HUDEP-2 (cell line): ENCODE measurements at regions not wholly inside any gene's neighbourhood (a gene's known extent, or its start where the extent isn't known, plus 50 kb on each side); places are given as distances from the start of the nearest gene placed in this dataset.
"Not testable (repeated sequence)": the region's sequence is repeated elsewhere in the genome, so short reads cannot be mapped to it uniquely, and the experiment has no call there.

Source experiments
- DNase-seq, 76 experiments: peaks; one replicate each; lab custom pipeline; 2025; ENCODE audit not compliant: unreplicated experiment in 76 of 76; lab: John Stamatoyannopoulos, UW

DNA sequence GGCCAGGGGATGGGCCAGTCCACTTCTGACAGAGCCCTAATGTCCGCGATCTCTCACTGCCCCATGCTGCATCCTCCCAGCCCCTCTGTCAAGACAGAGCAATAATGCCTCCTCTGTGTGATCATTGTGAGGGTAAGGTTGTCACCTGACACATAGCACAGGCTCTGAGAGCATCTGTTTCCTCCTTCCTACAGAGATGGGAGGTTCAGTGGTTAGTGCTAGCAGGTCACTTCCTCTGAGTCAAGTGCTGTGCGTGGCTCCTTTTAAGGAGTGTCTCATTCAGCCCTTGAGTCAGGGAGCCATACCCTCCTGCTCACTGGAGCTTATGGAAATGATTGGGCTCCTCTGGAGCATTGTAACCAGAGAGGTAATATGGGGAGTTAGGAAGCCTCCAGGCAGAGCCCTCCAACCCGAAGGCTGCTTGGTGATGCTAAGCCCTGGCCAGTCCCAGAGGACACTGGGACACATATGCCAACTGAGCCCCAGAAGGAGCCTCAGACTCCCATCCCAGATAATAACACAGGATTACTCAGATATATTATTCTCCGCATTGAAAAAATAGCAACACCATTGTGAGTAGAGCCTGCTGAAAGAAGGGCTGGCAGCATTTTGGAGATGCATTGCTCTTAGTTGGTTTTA is 189.0 kb downstream of the GALNT1 start:
- no peak for DNase-seq

DNA sequence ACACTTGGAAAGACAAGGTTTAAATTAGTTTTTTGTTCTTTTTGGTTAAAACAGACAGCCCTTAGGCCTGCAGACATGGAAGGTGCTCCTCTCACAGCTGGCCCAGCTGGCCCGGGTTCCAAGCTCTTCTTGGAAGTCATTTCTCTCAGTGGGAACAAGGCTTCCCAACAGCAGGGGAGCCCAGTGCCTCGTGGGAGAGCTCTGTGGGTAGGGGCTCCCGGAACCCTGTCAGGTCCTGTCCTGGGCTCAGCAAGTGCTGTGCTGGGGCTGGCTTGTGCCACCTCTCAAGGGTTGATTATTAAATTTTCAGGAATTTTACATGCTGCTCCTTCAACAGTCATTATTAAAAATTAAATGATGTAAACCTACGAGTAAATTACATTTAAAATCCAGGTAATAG is 189.6 kb downstream of the GALNT1 start:
- DNase-seq, result no peak

DNA sequence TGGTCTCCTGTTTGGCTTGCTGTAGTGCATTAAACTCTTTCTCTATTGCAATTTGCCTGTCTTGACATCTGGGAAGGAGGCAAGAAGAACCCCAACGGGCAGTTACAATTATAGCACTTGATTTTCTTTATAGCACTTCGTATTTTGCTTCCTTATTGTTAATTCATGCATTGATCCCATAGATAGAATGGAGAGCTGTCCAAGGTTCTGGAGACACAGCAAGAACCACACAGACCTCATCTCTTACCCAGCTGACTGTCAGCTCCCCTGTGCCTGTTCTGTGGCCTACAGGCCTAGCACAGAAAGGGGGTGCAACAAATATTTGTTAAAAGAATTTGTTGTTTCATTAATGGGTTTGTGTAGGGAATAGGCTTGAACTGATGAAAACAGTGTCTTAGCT is 194.3 kb downstream of the GALNT1 start:
- peak in 7 of 76 experiments; percentile 0 to 22 (median 2) for DNase-seq

- DNase-seq, result no peak
Observed at GRCh38 chr18:35776473-35776872, 194.9 kb downstream of the GALNT1 start.

DNA sequence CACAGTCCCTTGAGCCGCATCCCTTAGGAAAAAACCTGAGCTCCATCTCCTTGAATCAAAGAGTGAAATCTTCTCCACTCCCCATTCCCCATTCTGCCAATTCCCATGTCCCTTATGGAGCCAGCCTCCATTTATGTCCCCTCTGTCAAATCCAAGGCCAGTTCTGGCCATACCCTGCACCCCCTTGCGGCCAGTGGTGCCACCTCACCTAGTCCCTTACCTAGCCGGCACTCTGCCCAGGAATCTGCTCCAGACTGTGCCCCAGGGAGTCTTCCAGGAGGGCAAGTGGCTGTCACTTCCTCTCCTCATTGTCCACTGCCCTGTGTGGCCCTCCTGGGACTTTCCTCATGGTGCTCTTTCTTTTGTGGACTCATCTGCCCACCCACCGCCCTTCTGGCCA is 195.4 kb upstream of the RMP24 start:
- DNase-seq, result peak in 2 of 76 experiments; percentile 3 to 13

GRCh38 chr18:35778850-35779627 is 193.4 kb upstream of the RMP24 start:
- DNase-seq, result no peak

- DNase-seq, result no peak
Observed at GRCh38 chr18:35780937-35781336, 191.5 kb upstream of the RMP24 start.

DNA sequence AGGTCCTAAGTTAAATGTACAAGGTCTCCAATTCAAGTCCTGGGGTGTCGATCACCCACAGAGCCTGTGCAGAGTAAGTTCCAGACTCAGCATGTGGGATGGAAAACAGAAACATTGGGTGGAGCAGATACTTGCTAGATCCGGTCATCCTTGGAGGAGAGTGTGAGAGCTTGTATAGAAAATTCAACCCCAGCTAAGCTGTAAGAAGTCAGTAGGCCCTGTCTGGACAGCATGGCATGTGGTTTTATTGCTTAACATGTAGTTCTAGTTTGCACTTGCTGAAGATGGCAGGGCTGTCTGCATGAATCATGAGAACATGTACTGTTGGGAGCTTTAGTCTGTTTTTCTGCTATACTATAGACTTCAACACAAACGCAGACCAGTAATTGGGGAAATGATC is 189.6 kb upstream of the RMP24 start:
- no peak for DNase-seq

- DNase-seq, result no peak
Observed at GRCh38 chr18:35786365-35787042, 186.0 kb upstream of the RMP24 start.

GRCh38 chr18:35789543-35789942 is 182.9 kb upstream of the RMP24 start:
- no peak for DNase-seq

DNA sequence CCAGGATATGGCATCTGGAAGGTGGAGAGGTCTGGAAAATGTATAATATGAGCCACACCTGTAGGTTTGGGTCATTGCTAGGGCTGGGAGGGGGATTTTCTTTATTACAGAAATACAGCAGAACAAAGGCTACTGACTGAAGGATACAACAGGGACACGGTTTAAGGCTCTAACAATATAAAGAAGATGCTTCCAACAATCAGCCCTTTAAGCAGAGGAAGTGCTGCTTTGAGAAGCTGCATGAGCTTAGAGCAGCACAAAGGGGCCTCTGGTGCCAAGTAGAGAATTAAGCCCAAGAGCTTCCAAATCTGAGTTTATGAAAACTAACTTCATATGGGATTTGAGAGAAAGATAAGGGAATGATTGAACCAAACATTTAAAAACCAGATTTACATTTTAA is 174.5 kb upstream of the RMP24 start:
- no peak for DNase-seq

GRCh38 chr18:35803551-35803950 is 168.9 kb upstream of the RMP24 start:
- no peak for DNase-seq

GRCh38 chr18:35804377-35804776 is 168.1 kb upstream of the RMP24 start:
- DNase-seq, result no peak

DNA sequence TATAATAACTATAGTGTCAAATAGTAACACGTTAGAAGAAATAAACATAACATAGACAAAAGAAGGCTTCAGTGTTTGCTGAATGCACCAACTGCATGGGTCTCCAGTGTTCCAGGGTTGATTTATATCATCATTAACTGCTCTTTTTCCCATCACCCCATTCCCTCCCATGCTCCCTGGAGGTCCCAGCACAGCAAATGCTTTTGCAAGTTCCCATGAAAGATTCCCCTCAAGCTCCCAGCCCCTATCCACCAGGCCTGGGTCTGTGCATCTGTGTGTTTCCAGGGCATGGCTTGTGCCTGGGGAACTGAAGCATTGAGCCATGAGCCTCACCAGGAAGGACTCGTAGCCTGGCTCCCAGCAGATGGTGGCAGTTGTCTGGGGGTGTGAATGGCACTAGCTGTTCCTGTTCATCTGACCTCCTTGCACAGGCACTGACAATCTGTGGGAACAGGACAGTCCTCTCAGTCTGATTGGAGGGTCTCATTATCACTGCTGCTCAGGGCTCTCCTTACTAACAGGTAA is 164.6 kb upstream of the RMP24 start:
- no peak for DNase-seq

GRCh38 chr18:35808796-35809195 is 163.7 kb upstream of the RMP24 start:
- no peak for DNase-seq

DNA sequence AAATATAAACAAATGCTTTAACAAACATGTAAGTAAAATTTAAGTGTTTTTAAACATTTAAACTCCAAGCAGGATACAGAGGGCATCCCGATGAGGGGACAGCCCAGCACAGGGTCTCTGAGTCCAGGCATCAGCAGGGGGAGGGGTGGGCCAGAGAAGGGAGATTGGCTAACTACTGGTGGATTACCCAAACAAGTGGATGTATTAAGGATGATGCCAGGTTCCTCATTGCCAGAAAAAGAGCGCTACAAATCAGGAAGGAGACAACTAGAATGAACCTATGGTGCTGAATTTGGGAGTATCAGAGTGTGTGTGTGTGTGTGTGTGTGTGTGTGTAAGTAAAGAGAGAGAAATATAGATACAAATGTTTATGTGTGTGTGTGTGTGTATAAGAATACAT is 162.0 kb upstream of the RMP24 start:
- no peak for DNase-seq

DNA sequence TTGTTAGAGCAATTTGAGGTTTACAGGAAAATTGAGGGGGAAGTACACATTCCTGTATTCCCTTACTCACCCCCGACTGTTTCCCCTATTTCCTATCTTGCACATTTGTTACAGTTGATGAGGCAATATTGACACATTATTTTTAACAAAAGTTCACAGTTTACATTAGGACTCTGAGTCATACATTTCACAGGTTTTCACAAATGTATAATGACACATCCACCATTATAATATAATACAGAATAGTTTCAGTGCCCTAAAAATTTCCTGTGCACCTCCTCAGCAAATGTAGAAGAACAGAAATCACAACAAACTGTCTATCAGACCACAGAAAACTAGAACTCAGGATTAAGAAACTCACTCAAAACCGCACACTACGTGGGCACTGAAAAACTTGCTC is 160.6 kb upstream of the RMP24 start:
- DNase-seq, result no peak

DNA sequence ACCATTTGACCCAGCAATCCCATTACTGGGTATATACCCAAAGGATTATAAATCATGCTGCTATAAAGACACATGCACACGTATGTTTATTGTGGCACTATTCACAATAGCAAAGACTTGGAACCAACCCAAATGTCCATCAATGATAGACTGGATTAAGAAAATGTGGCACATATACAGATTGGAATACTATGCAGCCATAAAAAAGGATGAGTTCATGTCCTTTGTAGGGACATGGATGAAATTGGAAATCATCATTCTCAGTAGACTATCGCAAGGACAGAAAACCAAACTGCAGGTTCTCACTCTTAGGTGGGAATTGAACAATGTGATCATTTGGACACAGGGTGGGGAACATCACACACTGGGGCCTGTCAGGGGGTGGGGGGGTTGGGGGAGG is 157.5 kb upstream of the RMP24 start:
- not testable (repeated sequence) for DNase-seq

- no peak for DNase-seq
Observed at GRCh38 chr18:35816003-35816402, 156.5 kb upstream of the RMP24 start.

DNA sequence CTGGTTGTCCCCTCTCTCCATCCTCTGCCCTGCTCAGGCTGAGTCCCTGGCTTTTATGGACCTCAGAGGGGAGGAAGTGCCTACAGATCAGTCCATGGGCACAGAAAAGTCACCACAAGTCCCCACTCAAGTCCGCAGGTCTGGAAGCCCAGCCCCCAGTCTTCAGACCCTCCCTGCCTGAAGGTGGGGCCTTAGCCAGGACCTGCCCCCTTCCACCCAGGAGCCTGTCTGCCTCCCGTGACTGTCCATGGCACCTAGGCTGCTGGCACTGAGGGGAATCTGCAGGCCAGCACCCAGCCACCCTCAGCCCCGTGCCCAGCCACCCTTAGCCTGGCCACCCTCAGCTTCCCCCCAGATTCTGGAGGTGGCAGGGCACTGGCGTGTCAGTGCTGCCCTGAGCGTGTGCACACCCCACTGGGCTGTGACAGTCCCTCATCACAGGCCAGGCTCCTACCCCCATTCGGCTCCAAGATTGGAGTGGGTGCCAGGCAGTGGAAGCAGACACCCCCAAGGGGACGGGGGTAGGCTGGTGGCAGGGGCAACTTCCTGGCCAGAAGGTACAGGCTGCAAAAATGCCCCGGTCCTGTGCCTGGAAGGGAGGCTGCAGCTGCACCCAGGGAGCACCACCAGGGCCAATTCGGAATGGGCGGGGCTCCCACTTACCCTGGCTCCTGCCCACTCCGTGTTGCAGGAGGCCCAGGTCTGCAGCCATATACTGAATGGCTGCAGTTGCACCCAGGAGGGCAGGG is 154.7 kb upstream of the RMP24 start:
- DNase-seq, result no peak

DNA sequence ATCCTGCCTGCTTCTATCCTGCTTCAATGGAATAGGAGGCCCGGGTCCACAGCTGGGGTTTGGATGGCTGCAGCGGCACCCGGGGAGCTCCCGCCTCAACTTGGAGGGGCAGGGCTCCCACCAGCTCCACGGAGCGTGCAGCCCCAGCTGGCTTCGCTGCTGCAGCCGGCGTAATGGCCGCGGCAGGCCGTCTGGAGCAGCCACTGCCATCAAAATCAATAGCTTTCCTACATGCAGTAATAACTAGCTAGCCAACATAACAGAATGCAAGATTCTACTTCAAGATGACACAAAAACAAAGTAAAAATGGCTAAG is 154.2 kb upstream of the RMP24 start:
- DNase-seq, result no peak
